ENCODE measurements at regions not wholly inside any gene's neighbourhood (a gene's known extent, or its start where the extent isn't known, plus 50 kb on each side); places are given as distances from the start of the nearest gene placed in this dataset.
A peak's percentile ranks its signal among the peaks of the same experiment; 100 is the strongest.

- CTCF ChIA-PET: no interaction called here
- DNase-seq (no peak), ATAC-seq (no peak)
- Mint-ChIP-seq H3K4me3 (no peak overlapping the region), H3K36me3 (peaks cover 0 to 5% (median 0%) of the 10 kb centered on the region in 5 donors), H3K27me3 (peaks cover 5 to 41% (median 15%) of the 10 kb centered on the region in 5 donors), H3K4me1 (no peaks in the 10 kb centered on the region), H3K9me3 (peaks cover 0 to 22% (median 8%) of the 10 kb centered on the region in 11 donors), H3K27ac (no peak overlapping the region)
- POLR2A ChIA-PET: no interaction called here
- Histone ChIP-seq H3K36me3 (ENCODE audit: control insufficient read depth in 2 of 3, insufficient read depth in 3 of 3, low read length in 3 of 3) (no peaks in the 10 kb centered on the region), H3K4me3 (ENCODE audit: low read length) (no peak overlapping the region), H3K4me1 (ENCODE audit: control insufficient read depth in 2 of 2, insufficient read depth in 2 of 2, low read length in 2 of 2) (no peaks in the 10 kb centered on the region), H3K27ac (ENCODE audit: low read depth, low read length) (no peak overlapping the region), H3K27me3 (ENCODE audit: control insufficient read depth in 2 of 2, insufficient read depth in 2 of 2, low read length in 2 of 2) (no peaks in the 10 kb centered on the region), H3K9me3 (ENCODE audit: control insufficient read depth in 2 of 3, low read length in 3 of 3) (no peaks in the 10 kb centered on the region)
- intact Hi-C loops (cut with micrococcal nuclease): no loop called here
Measured at GRCh38 chr4:123338715-123339114, 57.9 kb upstream of the SPRY1 start.

- CTCF ChIA-PET: no interaction called here
- no peaks in the 10 kb centered on the region for H3K9me3 ChIP-seq (ENCODE audit: control insufficient read depth in 2 of 3, low read length in 3 of 3)
- H3K36me3 ChIP-seq (ENCODE audit: control insufficient read depth in 2 of 3, insufficient read depth in 3 of 3, low read length in 3 of 3): no peaks in the 10 kb centered on the region
- H3K27me3 ChIP-seq (ENCODE audit: control insufficient read depth in 2 of 2, insufficient read depth in 2 of 2, low read length in 2 of 2): no peaks in the 10 kb centered on the region
- Mint-ChIP-seq H3K27ac (no peak overlapping the region), H3K4me3 (no peak overlapping the region), H3K27me3 (peaks cover 5 to 32% (median 6%) of the 10 kb centered on the region in 5 donors), H3K36me3 (no peaks in the 10 kb centered on the region), H3K9me3 (peaks cover 0 to 17% (median 5%) of the 10 kb centered on the region in 11 donors), H3K4me1 (no peaks in the 10 kb centered on the region)
- no peak overlapping the region for H3K4me3 ChIP-seq (ENCODE audit: low read length)
- DNase-seq: no peak
- H3K4me1 ChIP-seq (ENCODE audit: control insufficient read depth in 2 of 2, insufficient read depth in 2 of 2, low read length in 2 of 2): no peaks in the 10 kb centered on the region
- POLR2A ChIA-PET: interaction anchor here (0.8 kb wide), 1 partner anchor 53 kb away, joined by 3 read pairs; no protein-coding TSS in a partner anchor
- H3K27ac ChIP-seq (ENCODE audit: low read depth, low read length): no peak overlapping the region
- no peak for ATAC-seq
- intact Hi-C loops (cut with micrococcal nuclease): no loop called here
Measured at GRCh38 chr4:123339507-123340380, 56.9 kb upstream of the SPRY1 start.

- Histone ChIP-seq H3K9me3 (ENCODE audit: control insufficient read depth in 2 of 3, low read length in 3 of 3) (no peaks in the 10 kb centered on the region), H3K27me3 (ENCODE audit: control insufficient read depth in 2 of 2, insufficient read depth in 2 of 2, low read length in 2 of 2) (no peaks in the 10 kb centered on the region), H3K4me3 (ENCODE audit: low read length) (no peak overlapping the region), H3K36me3 (ENCODE audit: control insufficient read depth in 2 of 3, insufficient read depth in 3 of 3, low read length in 3 of 3) (no peaks in the 10 kb centered on the region), H3K4me1 (ENCODE audit: control insufficient read depth in 2 of 2, insufficient read depth in 2 of 2, low read length in 2 of 2) (no peaks in the 10 kb centered on the region), H3K27ac (ENCODE audit: low read depth, low read length) (no peak overlapping the region)
- POLR2A ChIA-PET: no interaction called here
- H3K27ac Mint-ChIP-seq: no peak overlapping the region
- no peak for DNase-seq
- peak; percentile 41 for ATAC-seq
- intact Hi-C loops (cut with micrococcal nuclease): no loop called here
- CTCF ChIA-PET: no interaction called here
- H3K9me3 Mint-ChIP-seq: peaks cover 0 to 11% (median 2%) of the 10 kb centered on the region in 11 donors
- no peak overlapping the region for H3K4me3 Mint-ChIP-seq
- no peaks in the 10 kb centered on the region for H3K36me3 Mint-ChIP-seq
- peaks cover 5 to 28% (median 6%) of the 10 kb centered on the region in 5 donors for H3K27me3 Mint-ChIP-seq
- no peaks in the 10 kb centered on the region for H3K4me1 Mint-ChIP-seq
Measured at GRCh38 chr4:123340381-123340701, 56.3 kb upstream of the SPRY1 start.

DNA sequence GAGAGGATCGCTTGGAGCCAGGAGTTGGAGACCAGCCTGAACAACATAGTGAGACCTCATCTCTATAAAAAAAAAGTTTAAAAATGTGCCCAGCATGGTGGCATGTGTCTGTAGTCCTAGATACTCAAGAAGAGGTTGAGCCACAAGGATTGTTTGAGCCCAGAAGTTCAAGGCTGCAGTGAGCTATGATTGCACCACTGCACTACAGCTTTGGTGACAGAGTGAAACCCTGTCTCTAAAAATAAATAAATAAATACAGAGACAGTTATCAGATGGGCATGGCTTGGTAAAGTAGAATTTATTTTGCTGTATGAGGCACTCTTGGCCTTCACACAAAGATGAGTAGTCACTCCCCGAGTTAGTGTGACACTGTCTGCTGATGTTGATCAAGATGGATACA is 54.1 kb upstream of the SPRY1 start:
- no peaks in the 10 kb centered on the region for H3K27me3 ChIP-seq (ENCODE audit: control insufficient read depth in 2 of 2, insufficient read depth in 2 of 2, low read length in 2 of 2)
- Mint-ChIP-seq H3K27me3 (peaks cover 0 to 26% (median 8%) of the 10 kb centered on the region in 5 donors), H3K27ac (no peak overlapping the region), H3K36me3 (no peaks in the 10 kb centered on the region), H3K4me1 (no peaks in the 10 kb centered on the region), H3K9me3 (peaks cover 0 to 6% (median 0%) of the 10 kb centered on the region in 11 donors), H3K4me3 (no peak overlapping the region)
- intact Hi-C loops (cut with micrococcal nuclease): no loop called here
- H3K36me3 ChIP-seq (ENCODE audit: control insufficient read depth in 2 of 3, insufficient read depth in 3 of 3, low read length in 3 of 3): no peaks in the 10 kb centered on the region
- H3K9me3 ChIP-seq (ENCODE audit: control insufficient read depth in 2 of 3, low read length in 3 of 3): no peaks in the 10 kb centered on the region
- H3K4me1 ChIP-seq (ENCODE audit: control insufficient read depth in 2 of 2, insufficient read depth in 2 of 2, low read length in 2 of 2): no peaks in the 10 kb centered on the region
- H3K27ac ChIP-seq (ENCODE audit: low read depth, low read length): no peak overlapping the region
- ATAC-seq (no peak), DNase-seq (no peak)
- no peak overlapping the region for H3K4me3 ChIP-seq (ENCODE audit: low read length)
- POLR2A ChIA-PET: no interaction called here
- CTCF ChIA-PET: no interaction called here

DNA sequence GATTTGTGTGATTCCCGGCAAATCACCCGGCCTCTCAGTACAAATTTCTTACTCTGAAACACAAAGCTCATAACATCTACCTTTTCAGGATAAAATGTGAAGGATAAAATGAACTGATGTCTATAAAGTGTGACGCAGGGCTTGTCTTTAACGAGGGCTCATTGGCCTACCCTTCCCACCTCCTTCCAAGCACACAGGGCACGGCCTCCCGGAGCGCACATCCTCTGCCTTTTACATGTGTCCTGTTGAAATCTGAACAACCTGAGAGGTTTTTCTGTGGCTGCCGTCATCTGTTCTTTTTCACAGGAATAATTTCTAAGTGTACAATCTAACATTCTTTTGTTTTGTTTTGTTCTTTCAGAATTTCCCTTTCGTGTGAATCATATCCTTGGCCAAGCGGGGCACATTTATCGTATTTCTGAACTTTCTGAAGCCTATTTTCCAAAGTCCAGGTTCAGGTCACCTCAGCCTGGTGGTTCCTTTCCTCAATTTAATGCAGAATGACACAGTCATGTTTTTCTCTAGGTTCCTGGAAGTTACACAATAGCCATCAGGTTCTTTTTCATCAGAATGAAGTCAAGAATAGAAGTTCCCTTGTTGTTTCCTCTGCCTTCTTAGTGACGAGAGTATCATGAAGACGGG is 53.1 kb upstream of the SPRY1 start:
- Mint-ChIP-seq H3K27me3 (peaks cover 0 to 31% (median 8%) of the 10 kb centered on the region in 5 donors), H3K4me3 (no peak overlapping the region), H3K9me3 (peaks cover 0 to 6% (median 0%) of the 10 kb centered on the region in 11 donors), H3K4me1 (no peaks in the 10 kb centered on the region), H3K36me3 (no peaks in the 10 kb centered on the region), H3K27ac (no peak overlapping the region)
- Histone ChIP-seq H3K4me3 (ENCODE audit: low read length) (no peak overlapping the region), H3K36me3 (ENCODE audit: control insufficient read depth in 2 of 3, insufficient read depth in 3 of 3, low read length in 3 of 3) (no peaks in the 10 kb centered on the region), H3K4me1 (ENCODE audit: control insufficient read depth in 2 of 2, insufficient read depth in 2 of 2, low read length in 2 of 2) (no peaks in the 10 kb centered on the region), H3K9me3 (ENCODE audit: control insufficient read depth in 2 of 3, low read length in 3 of 3) (no peaks in the 10 kb centered on the region), H3K27ac (ENCODE audit: low read depth, low read length) (no peak overlapping the region), H3K27me3 (ENCODE audit: control insufficient read depth in 2 of 2, insufficient read depth in 2 of 2, low read length in 2 of 2) (no peaks in the 10 kb centered on the region)
- ATAC-seq (no peak), DNase-seq (no peak)
- ChIA-PET POLR2A (no interaction called here), CTCF (no interaction called here)
- intact Hi-C loops (cut with micrococcal nuclease): no loop called here

DNA sequence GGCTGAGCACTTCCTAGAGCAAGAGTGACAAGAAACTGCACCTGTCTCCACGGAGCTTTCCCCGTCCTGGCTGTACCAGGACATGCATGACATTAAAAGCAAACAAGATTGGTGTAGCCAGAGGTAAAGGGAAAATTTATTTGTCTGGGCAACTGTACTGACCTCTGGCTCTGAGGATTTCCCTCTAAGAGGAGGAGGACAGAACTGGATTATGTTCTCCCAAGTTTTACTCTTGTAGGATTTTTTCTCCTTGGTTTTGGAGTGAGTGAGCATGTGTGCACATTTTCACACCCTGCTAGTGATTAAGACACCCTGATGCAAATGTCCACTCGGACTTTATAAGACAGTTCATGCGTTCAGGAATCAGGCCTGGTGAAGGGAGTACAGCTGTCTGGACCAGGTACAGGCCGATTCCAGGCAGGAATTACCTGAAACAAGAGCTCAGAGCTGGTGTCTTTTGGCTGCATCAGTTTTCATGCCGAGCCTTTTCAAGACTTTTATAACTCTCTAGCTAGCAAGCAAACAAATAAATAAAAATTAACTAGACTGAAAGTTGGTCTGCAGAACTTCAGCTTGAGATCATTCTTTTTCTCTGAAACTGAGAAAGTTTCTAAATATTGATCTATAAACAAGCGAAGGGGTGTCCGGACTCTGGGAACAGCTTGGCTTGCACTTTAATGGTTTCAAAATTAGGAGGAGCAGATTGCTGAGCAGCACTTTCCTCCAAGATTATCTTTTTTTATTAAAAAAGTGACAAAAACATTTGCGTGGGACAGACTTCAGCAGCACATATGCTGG is 51.3 kb upstream of the SPRY1 start:
- Histone ChIP-seq H3K4me1 (ENCODE audit: control insufficient read depth in 2 of 2, insufficient read depth in 2 of 2, low read length in 2 of 2) (no peaks in the 10 kb centered on the region), H3K27me3 (ENCODE audit: control insufficient read depth in 2 of 2, insufficient read depth in 2 of 2, low read length in 2 of 2) (no peaks in the 10 kb centered on the region), H3K4me3 (ENCODE audit: low read length) (no peak overlapping the region), H3K9me3 (ENCODE audit: control insufficient read depth in 2 of 3, low read length in 3 of 3) (no peaks in the 10 kb centered on the region), H3K27ac (ENCODE audit: low read depth, low read length) (no peak overlapping the region), H3K36me3 (ENCODE audit: control insufficient read depth in 2 of 3, insufficient read depth in 3 of 3, low read length in 3 of 3) (no peaks in the 10 kb centered on the region)
- POLR2A ChIA-PET: no interaction called here
- DNase-seq (no peak), ATAC-seq (no peak)
- Mint-ChIP-seq H3K27ac (no peak overlapping the region), H3K27me3 (peaks cover 3 to 34% (median 4%) of the 10 kb centered on the region in 5 donors), H3K9me3 (peaks cover 0 to 4% (median 0%) of the 10 kb centered on the region in 11 donors), H3K4me1 (no peaks in the 10 kb centered on the region), H3K4me3 (no peak overlapping the region), H3K36me3 (no peaks in the 10 kb centered on the region)
- intact Hi-C loops (cut with micrococcal nuclease): no loop called here
- CTCF ChIA-PET: no interaction called here

All from naive thymus-derived CD4-positive, alpha-beta T cell (primary cell).